Vagina (tissue), 2 donors: ENCODE measurements at regions not wholly inside any gene's neighbourhood (a gene's known extent, or its start where the extent isn't known, plus 50 kb on each side); places are given as distances from the start of the nearest gene placed in this dataset.

ENCODE experiments used
- DNase-seq, 2 donors: peaks; one replicate each; pipeline ENCODE4 v3.0.0-alpha.2; 2017; ENCODE audit errors: extremely low spot score in 2 of 2
- H3K27ac ChIP-seq: fragments of 200-600 bp; sonication (generic); one replicate; pipeline ENCODE4 v1.5.1; 2019
- H3K27me3 ChIP-seq: fragments of 200-600 bp; sonication (generic); one replicate; pipeline ENCODE4 v1.5.1; 2019
- H3K36me3 ChIP-seq, 2 donors: fragments of 200-600 bp; sonication (generic); one replicate each; pipeline ENCODE4 v1.5.1; 2017 to 2019
- H3K4me1 ChIP-seq: fragments of 200-600 bp; sonication (generic); one replicate; pipeline ENCODE4 v1.5.1; 2019
- H3K4me3 ChIP-seq, 2 donors: fragments of 200-600 bp; sonication (generic); 1 replicate in 1 of 2; 2 replicates in 1 of 2; pipeline ENCODE4 v1.5.1; 2016 to 2019
- H3K9me3 ChIP-seq: fragments of 200-600 bp; sonication (generic); one replicate; pipeline ENCODE4 v1.5.1; 2019
- POLR2A ChIP-seq, 2 donors: fragments of 450-650 bp; IDR thresholded peaks; one replicate each; pipeline ENCODE4 v1.6.1; 2017; ENCODE audit warnings: antibody characterized with exemption in 2 of 2, mild to moderate bottlenecking in 2 of 2, moderate library complexity in 2 of 2
- POLR2AphosphoS5 ChIP-seq, 2 donors: sonication (generic); formaldehyde crosslinking; IDR thresholded peaks; one replicate each; pipeline ENCODE4 v1.9.0; 2017; ENCODE audit warnings: antibody characterized with exemption in 2 of 2, mild to moderate bottlenecking in 2 of 2, low read depth in 1 of 2; ENCODE audit not compliant: insufficient read depth in 1 of 2
- intact Hi-C: fragments of 100-400 bp; cut with DNase I; formaldehyde crosslinking; loops from one replicate; pipeline ENCODE4 v1.15.1; 2023
- TF ChIP-seq, protein P1 (sequence below), 3 experiments: fragments of 450-650 bp in 2 of 3; fragments of 200-600 bp in 1 of 3; sonication (generic) in 1 of 3; IDR thresholded peaks; one replicate each; pipeline ENCODE4 v1.5.1; 2017 to 2019; ENCODE audit warnings: antibody characterized with exemption in 3 of 3, mild to moderate bottlenecking in 2 of 3, moderate library complexity in 2 of 3

DNA sequence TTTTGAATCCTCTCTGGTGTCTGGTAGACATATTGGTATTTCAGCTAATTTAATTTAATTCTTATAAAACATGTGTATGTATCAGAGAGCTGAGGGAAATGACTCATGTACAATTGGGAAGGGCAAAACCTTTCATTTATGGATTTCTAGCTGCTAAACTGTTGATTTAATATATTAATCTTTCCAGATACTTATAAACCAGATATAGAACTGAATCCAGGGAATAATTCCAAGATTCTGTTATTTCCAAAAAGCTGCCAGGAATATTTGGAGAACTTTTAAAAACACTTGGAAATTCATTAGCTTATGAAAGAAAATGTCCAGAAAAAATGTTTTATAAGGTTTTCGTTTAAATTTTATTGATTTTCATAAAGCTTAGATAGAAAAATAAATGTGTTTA lies 295.5 kb downstream of the YTHDC2 start:
- no peak overlapping the region for H3K27ac ChIP-seq
- TF ChIP-seq, protein P1, sequence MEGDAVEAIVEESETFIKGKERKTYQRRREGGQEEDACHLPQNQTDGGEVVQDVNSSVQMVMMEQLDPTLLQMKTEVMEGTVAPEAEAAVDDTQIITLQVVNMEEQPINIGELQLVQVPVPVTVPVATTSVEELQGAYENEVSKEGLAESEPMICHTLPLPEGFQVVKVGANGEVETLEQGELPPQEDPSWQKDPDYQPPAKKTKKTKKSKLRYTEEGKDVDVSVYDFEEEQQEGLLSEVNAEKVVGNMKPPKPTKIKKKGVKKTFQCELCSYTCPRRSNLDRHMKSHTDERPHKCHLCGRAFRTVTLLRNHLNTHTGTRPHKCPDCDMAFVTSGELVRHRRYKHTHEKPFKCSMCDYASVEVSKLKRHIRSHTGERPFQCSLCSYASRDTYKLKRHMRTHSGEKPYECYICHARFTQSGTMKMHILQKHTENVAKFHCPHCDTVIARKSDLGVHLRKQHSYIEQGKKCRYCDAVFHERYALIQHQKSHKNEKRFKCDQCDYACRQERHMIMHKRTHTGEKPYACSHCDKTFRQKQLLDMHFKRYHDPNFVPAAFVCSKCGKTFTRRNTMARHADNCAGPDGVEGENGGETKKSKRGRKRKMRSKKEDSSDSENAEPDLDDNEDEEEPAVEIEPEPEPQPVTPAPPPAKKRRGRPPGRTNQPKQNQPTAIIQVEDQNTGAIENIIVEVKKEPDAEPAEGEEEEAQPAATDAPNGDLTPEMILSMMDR (IDR thresholded peaks at IDR 0.05): no peak
- TF ChIP-seq POLR2AphosphoS5 (IDR thresholded peaks at IDR 0.05; ENCODE audit: insufficient read depth in 1 of 2, low read depth in 1 of 2): no peak
- no peak for TF ChIP-seq POLR2A (IDR thresholded peaks at IDR 0.05)
- peaks cover 31% of the 10 kb centered on the region for H3K4me1 ChIP-seq
- H3K9me3 ChIP-seq: no peaks in the 10 kb centered on the region
- intact Hi-C loops: no loop called here
- no peak overlapping the region for H3K4me3 ChIP-seq
- no peaks in the 10 kb centered on the region for H3K36me3 ChIP-seq
- no peak for DNase-seq
- H3K27me3 ChIP-seq: no peaks in the 10 kb centered on the region

DNA sequence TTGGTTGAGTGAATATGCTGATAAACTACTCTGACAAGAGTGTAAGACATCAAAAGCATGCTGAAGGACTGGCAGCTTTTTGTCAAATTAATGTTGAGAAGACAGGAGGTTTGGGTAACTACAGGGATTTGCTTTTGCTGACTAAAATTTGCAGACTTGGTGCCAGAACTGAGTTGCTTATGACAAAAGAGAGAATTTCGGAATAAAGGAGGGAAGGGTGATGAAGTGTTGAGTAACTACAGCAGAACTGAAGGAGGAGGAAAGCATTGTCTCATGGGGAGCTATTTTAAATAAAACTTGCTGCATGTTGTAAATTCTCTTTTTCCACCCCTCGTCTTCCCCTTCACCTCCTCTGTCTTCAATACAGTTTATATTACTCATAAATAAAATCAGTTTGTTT lies 296.1 kb downstream of the YTHDC2 start:
- TF ChIP-seq, protein P1 (IDR thresholded peaks at IDR 0.05): no peak
- TF ChIP-seq POLR2A (IDR thresholded peaks at IDR 0.05): no peak
- no peak for TF ChIP-seq POLR2AphosphoS5 (IDR thresholded peaks at IDR 0.05; ENCODE audit: insufficient read depth in 1 of 2, low read depth in 1 of 2)
- no peak for DNase-seq
- Histone ChIP-seq H3K9me3 (no peaks in the 10 kb centered on the region), H3K4me1 (peaks cover 31% of the 10 kb centered on the region), H3K36me3 (no peaks in the 10 kb centered on the region), H3K4me3 (no peak overlapping the region), H3K27me3 (no peaks in the 10 kb centered on the region), H3K27ac (no peak overlapping the region)
- intact Hi-C loops: loop anchor here (10.0 kb wide), 1 partner anchor 1385 kb away; no protein-coding TSS in a partner anchor

DNA sequence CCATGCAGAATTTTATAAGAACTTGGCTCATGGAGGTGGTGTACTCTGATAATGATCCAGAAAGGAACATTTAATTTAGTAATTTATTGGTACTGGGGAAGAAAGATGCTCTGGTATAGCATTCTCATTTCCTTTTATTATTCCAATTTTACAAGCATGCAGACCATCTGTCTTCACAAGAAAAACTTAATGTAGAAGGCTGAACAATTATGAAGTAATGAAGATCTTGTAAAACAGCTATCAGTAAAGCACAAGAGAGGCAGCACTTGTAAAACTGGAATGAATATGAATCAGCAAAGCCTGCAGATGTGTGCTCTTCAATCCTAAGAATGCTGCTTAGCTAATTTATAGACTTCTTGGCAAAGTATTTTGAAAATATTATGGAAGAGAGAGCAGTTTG lies 300.0 kb downstream of the YTHDC2 start:
- H3K27me3 ChIP-seq: no peaks in the 10 kb centered on the region
- intact Hi-C loops: loop anchor here (10.0 kb wide), 1 partner anchor 1381 kb away; no protein-coding TSS in a partner anchor
- H3K4me1 ChIP-seq: peaks cover 12% of the 10 kb centered on the region
- H3K4me3 ChIP-seq: no peak overlapping the region
- DNase-seq: no peak
- TF ChIP-seq, protein P1 (IDR thresholded peaks at IDR 0.05): no peak
- no peak for TF ChIP-seq POLR2AphosphoS5 (IDR thresholded peaks at IDR 0.05; ENCODE audit: insufficient read depth in 1 of 2, low read depth in 1 of 2)
- no peak for TF ChIP-seq POLR2A (IDR thresholded peaks at IDR 0.05)
- H3K36me3 ChIP-seq: no peaks in the 10 kb centered on the region
- H3K9me3 ChIP-seq: no peaks in the 10 kb centered on the region
- H3K27ac ChIP-seq: no peak overlapping the region

DNA sequence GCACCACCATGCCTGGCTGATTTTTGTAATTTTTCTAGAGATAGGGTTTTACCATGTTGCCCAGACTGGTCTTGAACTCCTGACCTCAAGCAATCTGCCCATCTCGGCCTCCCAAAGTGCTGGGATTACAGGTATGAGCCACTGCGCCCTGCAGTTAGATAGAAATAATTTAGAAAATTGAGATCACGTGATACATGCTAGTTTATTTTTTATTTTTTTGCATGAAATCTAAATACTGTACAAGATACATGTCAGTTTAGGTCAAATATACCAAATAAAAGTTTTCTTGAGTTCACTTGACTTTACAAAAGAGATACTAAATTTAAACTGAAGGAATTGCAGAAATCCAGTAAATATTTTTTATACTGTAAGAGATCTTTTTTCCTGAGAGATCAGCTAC lies 304.2 kb downstream of the YTHDC2 start:
- peaks cover 2% of the 10 kb centered on the region for H3K4me1 ChIP-seq
- H3K27me3 ChIP-seq: no peaks in the 10 kb centered on the region
- H3K9me3 ChIP-seq: no peaks in the 10 kb centered on the region
- no peak overlapping the region for H3K4me3 ChIP-seq
- intact Hi-C loops: loop anchor here (10.0 kb wide), 1 partner anchor 1377 kb away; no protein-coding TSS in a partner anchor
- H3K27ac ChIP-seq: no peak overlapping the region
- no peaks in the 10 kb centered on the region for H3K36me3 ChIP-seq
- no peak for TF ChIP-seq POLR2A (IDR thresholded peaks at IDR 0.05)
- DNase-seq: no peak

DNA sequence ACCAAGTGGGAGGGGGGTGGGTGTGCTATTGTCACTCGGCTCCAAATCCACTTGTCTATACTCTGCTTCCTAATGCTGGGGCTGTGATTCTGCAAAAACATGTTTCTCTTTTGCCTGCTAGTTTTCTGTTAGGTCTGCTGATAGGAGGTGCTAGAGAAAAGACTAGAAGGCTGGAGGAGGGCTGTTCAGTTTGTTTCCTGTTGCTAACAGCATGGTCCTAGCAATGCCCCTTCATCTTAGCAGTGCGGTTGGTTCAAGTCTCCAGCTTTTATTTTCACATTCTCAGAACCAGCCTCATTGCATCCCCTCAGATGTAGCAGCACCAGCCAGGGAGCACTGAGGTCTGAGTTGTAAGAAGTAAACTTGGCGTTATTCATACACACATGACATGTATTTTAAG lies 310.2 kb downstream of the YTHDC2 start:
- Histone ChIP-seq H3K27me3 (no peaks in the 10 kb centered on the region), H3K4me1 (no peaks in the 10 kb centered on the region), H3K27ac (no peak overlapping the region), H3K36me3 (no peaks in the 10 kb centered on the region), H3K9me3 (no peaks in the 10 kb centered on the region), H3K4me3 (no peak overlapping the region)
- DNase-seq: no peak
- intact Hi-C loops: no loop called here
- TF ChIP-seq, protein P1 (IDR thresholded peaks at IDR 0.05): no peak
- TF ChIP-seq POLR2AphosphoS5 (IDR thresholded peaks at IDR 0.05; ENCODE audit: insufficient read depth in 1 of 2, low read depth in 1 of 2): no peak
- no peak for TF ChIP-seq POLR2A (IDR thresholded peaks at IDR 0.05)
